K562 (cell line): ENCODE measurements at regions not wholly inside any gene's neighbourhood (a gene's known extent, or its start where the extent isn't known, plus 50 kb on each side); places are given as distances from the start of the nearest gene placed in this dataset.

Source experiments
- ARID1B ChIP-seq: fragments of 450-650 bp; IDR thresholded peaks from 2 replicates; pipeline ENCODE4 v1.6.1; 2016; ENCODE audit warnings: antibody characterized with exemption, mild to moderate bottlenecking, inconsistent platforms
- NELFE ChIP-seq: IDR thresholded peaks from 2 replicates; pipeline ENCODE4 v1.6.1; 2011; ENCODE audit warnings: mild to moderate bottlenecking; ENCODE audit not compliant: insufficient read depth, insufficient read length
- POLR2A ChIP-seq: fragments of 450-650 bp; conservative IDR thresholded peaks from 2 replicates; pipeline ENCODE4 v1.6.1; 2016
- SMARCE1 ChIP-seq: fragments of 450-650 bp; IDR thresholded peaks from 2 replicates; pipeline ENCODE4 v1.7.1; 2016; ENCODE audit warnings: mild to moderate bottlenecking
- ZNF507 ChIP-seq: conservative IDR thresholded peaks from 2 replicates; pipeline ENCODE4 v1.6.1; 2017; ENCODE audit warnings: missing genetic modification characterization, missing compliant biosample characterization
- TF ChIP-seq, protein P1 (sequence below): fragments of 200-600 bp; sonication (generic); IDR thresholded peaks from one replicate; pipeline ENCODE4 v1.6.1; 2012; ENCODE audit warnings: mild to moderate bottlenecking, low read depth, low read length, inconsistent platforms
- TF ChIP-seq, protein P2 (sequence below): fragments of 250-450 bp; sonication (Bioruptor Pico); IDR thresholded peaks from 2 replicates; pipeline ENCODE4 v1.8.0; 2021; ENCODE audit warnings: moderate library complexity, mild to moderate bottlenecking, inconsistent platforms

DNA sequence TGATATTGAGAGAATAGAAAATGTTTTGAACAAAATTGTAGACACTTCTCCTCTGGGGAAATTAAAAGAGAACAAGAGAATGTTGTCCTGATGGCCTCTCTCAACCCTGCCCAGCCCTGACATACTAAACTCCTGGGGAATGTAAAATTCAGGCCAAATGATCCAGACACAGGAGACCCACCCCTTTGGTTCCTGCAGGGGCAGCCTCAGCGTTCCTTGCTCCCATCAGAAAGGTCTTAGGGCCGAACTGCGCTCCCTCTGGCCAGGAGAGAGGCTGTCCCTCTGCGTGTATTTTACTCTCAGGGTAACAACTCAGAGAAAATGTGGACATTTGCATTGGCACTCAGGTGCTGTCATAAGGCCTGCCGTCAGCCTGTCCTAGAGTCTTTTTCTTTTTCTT lies 616.3 kb upstream of the KLF4 start (continued):
- TF ChIP-seq, protein P1, sequence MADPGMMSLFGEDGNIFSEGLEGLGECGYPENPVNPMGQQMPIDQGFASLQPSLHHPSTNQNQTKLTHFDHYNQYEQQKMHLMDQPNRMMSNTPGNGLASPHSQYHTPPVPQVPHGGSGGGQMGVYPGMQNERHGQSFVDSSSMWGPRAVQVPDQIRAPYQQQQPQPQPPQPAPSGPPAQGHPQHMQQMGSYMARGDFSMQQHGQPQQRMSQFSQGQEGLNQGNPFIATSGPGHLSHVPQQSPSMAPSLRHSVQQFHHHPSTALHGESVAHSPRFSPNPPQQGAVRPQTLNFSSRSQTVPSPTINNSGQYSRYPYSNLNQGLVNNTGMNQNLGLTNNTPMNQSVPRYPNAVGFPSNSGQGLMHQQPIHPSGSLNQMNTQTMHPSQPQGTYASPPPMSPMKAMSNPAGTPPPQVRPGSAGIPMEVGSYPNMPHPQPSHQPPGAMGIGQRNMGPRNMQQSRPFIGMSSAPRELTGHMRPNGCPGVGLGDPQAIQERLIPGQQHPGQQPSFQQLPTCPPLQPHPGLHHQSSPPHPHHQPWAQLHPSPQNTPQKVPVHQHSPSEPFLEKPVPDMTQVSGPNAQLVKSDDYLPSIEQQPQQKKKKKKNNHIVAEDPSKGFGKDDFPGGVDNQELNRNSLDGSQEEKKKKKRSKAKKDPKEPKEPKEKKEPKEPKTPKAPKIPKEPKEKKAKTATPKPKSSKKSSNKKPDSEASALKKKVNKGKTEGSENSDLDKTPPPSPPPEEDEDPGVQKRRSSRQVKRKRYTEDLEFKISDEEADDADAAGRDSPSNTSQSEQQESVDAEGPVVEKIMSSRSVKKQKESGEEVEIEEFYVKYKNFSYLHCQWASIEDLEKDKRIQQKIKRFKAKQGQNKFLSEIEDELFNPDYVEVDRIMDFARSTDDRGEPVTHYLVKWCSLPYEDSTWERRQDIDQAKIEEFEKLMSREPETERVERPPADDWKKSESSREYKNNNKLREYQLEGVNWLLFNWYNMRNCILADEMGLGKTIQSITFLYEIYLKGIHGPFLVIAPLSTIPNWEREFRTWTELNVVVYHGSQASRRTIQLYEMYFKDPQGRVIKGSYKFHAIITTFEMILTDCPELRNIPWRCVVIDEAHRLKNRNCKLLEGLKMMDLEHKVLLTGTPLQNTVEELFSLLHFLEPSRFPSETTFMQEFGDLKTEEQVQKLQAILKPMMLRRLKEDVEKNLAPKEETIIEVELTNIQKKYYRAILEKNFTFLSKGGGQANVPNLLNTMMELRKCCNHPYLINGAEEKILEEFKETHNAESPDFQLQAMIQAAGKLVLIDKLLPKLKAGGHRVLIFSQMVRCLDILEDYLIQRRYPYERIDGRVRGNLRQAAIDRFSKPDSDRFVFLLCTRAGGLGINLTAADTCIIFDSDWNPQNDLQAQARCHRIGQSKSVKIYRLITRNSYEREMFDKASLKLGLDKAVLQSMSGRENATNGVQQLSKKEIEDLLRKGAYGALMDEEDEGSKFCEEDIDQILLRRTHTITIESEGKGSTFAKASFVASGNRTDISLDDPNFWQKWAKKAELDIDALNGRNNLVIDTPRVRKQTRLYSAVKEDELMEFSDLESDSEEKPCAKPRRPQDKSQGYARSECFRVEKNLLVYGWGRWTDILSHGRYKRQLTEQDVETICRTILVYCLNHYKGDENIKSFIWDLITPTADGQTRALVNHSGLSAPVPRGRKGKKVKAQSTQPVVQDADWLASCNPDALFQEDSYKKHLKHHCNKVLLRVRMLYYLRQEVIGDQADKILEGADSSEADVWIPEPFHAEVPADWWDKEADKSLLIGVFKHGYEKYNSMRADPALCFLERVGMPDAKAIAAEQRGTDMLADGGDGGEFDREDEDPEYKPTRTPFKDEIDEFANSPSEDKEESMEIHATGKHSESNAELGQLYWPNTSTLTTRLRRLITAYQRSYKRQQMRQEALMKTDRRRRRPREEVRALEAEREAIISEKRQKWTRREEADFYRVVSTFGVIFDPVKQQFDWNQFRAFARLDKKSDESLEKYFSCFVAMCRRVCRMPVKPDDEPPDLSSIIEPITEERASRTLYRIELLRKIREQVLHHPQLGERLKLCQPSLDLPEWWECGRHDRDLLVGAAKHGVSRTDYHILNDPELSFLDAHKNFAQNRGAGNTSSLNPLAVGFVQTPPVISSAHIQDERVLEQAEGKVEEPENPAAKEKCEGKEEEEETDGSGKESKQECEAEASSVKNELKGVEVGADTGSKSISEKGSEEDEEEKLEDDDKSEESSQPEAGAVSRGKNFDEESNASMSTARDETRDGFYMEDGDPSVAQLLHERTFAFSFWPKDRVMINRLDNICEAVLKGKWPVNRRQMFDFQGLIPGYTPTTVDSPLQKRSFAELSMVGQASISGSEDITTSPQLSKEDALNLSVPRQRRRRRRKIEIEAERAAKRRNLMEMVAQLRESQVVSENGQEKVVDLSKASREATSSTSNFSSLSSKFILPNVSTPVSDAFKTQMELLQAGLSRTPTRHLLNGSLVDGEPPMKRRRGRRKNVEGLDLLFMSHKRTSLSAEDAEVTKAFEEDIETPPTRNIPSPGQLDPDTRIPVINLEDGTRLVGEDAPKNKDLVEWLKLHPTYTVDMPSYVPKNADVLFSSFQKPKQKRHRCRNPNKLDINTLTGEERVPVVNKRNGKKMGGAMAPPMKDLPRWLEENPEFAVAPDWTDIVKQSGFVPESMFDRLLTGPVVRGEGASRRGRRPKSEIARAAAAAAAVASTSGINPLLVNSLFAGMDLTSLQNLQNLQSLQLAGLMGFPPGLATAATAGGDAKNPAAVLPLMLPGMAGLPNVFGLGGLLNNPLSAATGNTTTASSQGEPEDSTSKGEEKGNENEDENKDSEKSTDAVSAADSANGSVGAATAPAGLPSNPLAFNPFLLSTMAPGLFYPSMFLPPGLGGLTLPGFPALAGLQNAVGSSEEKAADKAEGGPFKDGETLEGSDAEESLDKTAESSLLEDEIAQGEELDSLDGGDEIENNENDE = no peak
- TF ChIP-seq, protein P2, sequence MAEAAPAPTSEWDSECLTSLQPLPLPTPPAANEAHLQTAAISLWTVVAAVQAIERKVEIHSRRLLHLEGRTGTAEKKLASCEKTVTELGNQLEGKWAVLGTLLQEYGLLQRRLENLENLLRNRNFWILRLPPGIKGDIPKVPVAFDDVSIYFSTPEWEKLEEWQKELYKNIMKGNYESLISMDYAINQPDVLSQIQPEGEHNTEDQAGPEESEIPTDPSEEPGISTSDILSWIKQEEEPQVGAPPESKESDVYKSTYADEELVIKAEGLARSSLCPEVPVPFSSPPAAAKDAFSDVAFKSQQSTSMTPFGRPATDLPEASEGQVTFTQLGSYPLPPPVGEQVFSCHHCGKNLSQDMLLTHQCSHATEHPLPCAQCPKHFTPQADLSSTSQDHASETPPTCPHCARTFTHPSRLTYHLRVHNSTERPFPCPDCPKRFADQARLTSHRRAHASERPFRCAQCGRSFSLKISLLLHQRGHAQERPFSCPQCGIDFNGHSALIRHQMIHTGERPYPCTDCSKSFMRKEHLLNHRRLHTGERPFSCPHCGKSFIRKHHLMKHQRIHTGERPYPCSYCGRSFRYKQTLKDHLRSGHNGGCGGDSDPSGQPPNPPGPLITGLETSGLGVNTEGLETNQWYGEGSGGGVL (CRISPR knock-in tag) = no peak
- TF ChIP-seq ARID1B (0 out of 2 replicates have a peak, but pooled peaks have one; percentile 9), POLR2A (no peak), NELFE (no peak), ZNF507 (tag) (no peak), SMARCE1 (no peak)
